ENCODE measurements at regions not wholly inside any gene's neighbourhood (a gene's known extent, or its start where the extent isn't known, plus 50 kb on each side); places are given as distances from the start of the nearest gene placed in this dataset.

- TF ChIP-seq, protein P1, sequence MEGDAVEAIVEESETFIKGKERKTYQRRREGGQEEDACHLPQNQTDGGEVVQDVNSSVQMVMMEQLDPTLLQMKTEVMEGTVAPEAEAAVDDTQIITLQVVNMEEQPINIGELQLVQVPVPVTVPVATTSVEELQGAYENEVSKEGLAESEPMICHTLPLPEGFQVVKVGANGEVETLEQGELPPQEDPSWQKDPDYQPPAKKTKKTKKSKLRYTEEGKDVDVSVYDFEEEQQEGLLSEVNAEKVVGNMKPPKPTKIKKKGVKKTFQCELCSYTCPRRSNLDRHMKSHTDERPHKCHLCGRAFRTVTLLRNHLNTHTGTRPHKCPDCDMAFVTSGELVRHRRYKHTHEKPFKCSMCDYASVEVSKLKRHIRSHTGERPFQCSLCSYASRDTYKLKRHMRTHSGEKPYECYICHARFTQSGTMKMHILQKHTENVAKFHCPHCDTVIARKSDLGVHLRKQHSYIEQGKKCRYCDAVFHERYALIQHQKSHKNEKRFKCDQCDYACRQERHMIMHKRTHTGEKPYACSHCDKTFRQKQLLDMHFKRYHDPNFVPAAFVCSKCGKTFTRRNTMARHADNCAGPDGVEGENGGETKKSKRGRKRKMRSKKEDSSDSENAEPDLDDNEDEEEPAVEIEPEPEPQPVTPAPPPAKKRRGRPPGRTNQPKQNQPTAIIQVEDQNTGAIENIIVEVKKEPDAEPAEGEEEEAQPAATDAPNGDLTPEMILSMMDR (IDR thresholded peaks at IDR 0.05; ENCODE audit: insufficient read depth, low read depth, low read length): no peak
- no peak for TF ChIP-seq EZH2 (IDR thresholded peaks at IDR 0.05; ENCODE audit: insufficient read depth, low read length)
Observed at GRCh38 chrX:873016-873415, 242.4 kb downstream of the SHOX start.
